NOMO-1 (cell line): ENCODE measurements at regions not wholly inside any gene's neighbourhood (a gene's known extent, or its start where the extent isn't known, plus 50 kb on each side); places are given as distances from the start of the nearest gene placed in this dataset.
"Not testable (repeated sequence)": the region's sequence is repeated elsewhere in the genome, so short reads cannot be mapped to it uniquely, and the experiment has no call there.

ENCODE experiments used
- DNase-seq, 2 experiments: peaks; one replicate each; lab custom pipeline; 2025; ENCODE audit not compliant: unreplicated experiment in 2 of 2; lab: John Stamatoyannopoulos, UW

DNA sequence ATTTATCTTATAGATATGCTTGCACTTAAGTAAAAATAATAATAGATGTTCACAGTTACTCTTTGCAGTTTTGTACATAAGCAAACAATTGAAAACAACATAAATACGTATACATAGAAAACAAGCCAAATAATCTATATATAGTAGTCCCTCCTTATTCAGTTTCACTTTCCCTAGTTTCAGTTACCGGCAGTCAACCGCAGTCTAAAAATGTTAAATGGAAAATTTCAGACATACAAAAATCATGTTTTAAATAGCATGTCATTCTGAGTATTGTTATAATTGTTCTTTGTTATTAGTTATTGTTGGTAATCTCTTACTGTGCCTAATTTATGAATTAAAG, 262.0 kb downstream of the CGGBP1 start:
- DNase-seq = peak in 1 of 2 experiments; percentile 17

DNA sequence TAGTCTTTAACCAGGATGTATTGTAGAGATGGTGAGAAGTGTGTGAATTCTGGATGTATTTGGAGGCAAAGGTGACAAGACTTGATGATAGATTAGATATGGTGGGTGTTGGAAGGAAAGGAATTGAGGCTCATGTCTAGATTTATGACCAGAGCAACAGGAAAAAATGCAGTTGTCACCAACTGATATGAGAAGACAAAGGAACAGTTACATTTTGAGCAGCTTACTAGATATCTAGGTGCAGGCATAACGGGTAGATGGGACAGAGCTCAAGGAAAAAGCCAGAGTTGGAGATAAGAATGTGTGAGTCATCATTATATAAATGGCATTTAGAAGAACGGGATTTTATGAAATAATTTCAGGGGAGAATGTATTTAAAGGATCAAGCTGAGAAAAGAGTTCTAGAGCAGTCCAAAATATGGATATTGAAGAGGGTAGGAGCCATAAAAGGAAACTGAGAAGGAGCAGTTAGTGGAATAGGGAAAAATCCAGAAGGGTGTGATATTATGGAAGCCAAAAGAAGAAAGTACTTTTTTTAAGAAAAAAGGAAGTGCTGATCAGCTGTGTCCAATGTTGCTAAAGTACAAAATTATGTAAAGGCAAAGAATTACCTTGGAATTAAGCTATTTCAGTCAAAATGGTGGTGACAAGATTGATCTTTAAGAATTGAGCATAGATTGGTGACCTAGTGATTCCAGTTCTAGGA, 262.5 kb downstream of the CGGBP1 start:
- peak in 1 of 2 experiments; percentile 24 for DNase-seq

DNA sequence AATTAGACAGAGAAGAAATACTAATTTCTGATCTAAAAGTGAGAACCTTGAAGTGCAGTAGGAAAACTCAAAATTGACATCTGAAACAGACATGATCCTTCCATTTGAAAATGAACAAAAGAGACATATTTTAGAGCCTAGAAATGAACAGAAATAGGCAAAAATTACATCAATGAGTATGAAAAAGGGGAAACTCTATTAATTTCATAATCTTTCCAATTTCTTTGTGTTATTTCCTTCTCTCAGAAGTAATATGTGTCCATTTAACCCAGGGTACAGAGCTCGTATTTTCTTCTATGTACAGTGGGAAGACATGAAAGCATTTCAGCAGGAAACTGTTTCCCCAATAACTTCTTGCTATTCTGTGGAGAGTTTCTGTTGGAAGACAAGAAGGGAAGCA, 263.1 kb downstream of the CGGBP1 start:
- peak in 1 of 2 experiments; percentile 21 for DNase-seq

DNA sequence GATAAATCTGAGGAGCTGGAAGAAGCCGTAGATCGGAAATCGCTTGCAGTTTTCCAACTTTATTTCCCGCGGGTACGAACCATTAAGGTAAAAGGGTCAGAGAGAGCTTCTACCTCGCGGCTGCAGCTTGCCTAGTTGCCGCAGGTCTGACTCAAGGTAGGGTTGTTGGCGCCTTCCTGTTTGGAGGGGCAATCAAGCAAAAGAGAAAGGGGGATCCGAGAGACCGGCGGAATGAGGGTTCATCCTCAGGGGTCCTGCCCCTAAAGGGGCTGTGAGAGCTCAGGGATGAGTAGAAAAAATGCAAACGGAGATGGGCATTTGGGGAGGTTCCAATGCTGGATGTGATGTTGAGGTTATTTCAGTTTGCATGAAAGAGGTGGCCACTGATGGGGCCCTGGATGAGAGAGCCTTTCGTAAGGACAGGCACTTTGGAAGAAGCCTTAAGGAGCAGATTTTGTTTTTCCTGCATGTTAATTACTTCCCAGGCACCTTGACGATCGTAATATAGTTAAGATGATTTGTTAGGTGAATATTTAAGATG, 265.4 kb downstream of the CGGBP1 start:
- no peak for DNase-seq

DNA sequence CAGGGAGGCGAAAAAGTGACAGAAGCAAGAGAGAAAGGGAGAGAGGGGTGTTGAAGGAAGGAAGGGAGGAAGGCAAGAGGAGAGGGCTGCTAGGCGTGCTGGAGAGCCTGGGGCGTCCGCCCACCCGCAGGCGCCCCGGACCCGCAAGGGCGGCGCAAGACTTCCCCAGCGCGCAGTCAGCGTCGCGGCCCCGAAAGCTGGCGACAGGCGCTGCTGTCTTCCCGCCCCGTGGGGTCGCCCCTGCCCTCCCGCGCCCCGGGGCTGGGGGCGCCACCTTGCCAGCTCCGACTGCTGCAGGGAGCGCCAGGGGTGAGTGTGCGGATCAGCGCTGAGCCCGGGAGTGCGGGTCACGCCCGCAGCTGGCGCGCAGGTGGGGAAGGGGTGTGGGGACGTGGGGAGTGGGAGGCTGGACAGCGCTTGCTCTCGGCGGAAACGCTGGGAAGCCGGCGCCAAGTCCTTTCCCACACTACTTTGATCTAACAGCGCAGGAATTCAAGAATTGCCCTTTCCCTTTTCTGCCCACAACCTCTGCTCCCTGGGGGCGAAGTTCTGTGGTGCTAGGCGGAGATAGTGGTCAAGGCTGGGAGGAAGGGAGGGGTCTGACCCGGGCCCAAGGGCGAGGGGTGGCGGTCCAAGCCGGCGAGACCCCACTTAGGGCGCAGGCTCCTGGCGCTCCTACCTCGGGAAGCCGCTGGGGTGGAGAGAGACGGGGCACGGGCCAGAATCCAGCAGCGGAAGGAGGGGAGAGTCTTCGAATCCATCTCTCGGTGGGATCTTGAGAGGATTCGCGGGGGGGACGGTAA, 266.1 kb downstream of the CGGBP1 start, which contains the start of gene HTR1F:
HTR1F (plus strand) TSS at position 173 of the 803 bp plus-strand sequence.
- DNase-seq = peak; percentile 31 to 34

DNA sequence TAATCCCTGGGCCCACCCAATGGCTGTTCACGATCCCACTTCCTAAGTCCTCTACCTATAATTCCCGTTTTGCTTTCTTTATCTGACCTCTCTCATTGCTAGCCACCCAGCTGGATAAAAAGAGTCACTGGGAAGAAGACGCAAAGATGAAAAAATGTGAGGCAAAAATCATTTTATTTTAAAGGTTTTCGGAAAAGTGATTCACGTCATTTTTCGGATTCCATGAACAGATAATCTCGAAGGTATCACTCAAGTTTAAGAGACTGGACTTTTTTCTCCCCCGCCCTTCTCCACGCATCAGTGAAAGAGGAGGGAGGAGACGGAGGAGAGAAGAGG, 266.6 kb downstream of the CGGBP1 start:
- DNase-seq = no peak

DNA sequence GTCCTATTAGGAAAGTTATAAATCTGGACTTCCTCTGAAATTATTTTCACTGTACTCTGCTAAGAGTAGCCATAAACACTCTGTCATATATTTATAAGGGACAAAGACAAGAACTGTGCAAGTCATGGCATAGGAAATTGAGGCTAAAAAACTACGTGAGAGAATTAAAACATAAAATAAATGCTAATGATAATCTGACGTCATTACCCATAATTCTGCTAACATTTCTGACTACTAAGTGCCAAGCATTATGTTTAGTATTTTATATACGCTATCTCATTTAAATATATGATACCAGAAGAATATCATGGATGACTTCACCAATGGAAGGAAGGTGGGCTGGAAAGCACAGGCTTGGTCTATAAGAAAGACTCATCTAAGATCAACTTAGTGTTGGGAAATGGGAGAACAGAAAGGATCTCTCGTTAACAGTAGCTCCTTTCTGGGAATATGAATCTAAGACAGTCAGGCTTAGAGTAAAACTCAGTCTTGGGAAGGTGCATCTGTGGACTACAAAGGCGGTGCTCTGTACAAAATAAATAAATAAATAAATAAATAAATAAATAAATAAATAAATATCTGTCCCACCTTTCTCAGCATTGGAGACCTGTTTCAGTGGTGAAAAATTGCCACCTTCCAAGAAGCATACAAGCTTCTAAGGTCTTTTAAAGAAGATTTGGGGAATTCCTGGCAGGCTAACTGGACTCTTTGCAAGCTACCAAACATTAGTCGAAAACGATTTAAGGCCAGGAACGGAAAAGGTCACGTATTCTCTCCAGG, 267.4 kb downstream of the CGGBP1 start:
- no peak for DNase-seq

DNA sequence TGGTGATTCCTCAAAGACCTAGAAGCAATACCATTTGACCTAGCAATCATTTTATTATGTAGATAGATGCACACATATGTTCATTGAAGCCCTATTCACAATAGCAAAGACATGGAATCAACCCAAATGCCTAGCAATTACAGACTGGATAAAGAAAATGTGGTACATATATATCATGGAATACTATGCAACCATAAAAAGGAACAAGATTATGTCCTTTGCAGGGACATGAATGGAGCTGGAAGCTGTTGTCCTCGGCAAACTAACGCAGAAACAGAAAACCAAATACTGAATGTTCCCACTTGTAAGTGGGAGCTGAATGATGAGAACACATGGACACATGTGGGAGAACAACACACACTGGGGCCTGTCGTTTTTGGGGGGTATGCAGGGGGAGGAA, 269.8 kb downstream of the CGGBP1 start:
- not testable (repeated sequence) for DNase-seq

DNA sequence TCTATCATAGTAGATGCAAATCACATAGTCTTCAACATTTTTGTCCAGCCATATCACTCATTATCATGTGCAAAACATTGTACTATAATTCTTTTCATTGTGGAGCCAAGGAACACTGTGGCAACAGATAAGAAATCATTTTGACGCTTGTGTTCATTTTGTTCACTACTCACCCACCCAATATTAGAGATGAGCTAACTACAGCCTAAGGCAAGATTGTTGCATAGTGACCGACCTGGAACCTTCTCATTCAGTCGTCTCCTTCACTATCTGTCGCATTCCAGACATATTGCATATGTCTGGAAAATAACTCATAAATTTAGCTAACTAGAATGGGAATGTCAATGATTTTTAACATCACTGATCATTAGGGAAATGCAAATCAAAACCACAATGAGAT, 270.3 kb downstream of the CGGBP1 start:
- no peak for DNase-seq

DNA sequence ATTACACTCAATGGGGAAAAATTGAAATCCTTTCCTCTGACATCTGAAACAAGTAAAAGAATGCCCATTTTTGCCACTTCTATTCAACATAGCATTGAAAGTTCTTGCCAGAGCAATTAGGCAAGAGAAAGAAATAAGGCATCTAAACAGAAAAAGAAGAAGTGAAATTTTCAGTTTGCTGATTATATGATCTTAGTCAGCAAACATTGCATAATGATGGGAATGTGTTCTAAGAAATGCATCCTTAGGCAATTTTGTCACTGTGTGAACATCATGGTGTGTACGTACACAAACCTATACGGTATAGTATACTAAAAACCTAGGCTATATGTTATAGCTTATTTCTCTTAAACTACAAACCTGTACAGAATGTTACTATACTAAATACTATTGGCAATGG, 278.0 kb downstream of the CGGBP1 start:
- peak; percentile 66 to 94 for DNase-seq

DNA sequence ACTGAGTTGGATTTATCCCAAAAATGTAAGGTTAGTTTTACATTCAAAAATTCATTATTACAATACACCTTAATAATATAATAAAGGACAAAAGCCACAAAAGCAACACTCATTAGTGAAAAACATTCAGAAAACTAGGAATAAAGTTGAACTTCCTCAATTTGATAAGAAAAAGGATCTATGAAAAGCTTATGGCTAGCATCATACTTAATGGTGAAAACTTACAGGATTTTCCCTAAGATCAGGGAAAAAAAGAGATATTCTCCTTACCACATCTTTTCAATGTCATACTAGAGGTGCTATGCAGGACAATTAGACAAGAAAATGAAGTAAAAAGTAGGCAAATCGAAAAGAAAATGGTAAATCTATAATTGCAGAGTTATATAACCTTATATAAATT, 279.9 kb downstream of the CGGBP1 start:
- no peak for DNase-seq

DNA sequence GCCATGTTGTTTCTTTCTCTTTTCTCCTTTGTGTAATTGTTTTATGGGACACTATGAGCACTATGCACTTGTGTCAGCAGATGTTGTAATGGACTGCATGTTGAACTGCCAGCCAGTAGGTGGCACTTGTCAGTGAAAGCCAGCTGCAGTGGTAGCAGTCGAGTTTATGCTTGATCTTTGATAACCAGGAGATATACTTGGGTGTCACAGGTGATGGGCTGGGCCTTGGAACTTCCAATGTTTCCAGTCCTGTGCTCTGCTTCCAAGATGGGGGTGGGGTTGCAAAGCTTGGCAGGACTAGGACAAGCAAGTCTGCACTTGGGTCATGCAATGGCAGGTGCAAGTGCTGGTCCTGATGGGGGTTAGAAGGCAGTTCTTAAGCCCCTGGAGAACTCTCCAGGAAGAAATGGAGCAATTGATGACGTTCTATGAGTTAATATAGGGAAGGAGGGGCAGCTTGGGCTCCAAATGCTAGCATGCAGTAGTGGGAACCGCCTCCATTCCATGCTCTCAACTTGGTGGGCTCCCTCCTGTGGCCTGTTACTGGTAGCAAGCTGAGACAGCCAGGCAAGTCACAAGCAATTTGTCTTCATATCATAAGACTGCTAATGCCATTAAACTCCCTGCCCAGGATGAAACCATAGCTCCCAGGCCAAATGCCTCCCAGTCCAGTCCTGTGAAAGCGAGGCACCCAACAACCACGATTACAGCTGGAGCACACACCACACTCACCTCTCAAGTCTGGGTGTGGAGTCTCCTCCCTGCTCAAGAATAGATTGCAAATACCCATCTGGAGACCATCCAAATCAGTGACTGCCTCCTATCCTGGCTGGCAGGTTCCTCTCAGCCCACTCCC, 287.2 kb downstream of the CGGBP1 start:
- peak; percentile 6 to 52 for DNase-seq

DNA sequence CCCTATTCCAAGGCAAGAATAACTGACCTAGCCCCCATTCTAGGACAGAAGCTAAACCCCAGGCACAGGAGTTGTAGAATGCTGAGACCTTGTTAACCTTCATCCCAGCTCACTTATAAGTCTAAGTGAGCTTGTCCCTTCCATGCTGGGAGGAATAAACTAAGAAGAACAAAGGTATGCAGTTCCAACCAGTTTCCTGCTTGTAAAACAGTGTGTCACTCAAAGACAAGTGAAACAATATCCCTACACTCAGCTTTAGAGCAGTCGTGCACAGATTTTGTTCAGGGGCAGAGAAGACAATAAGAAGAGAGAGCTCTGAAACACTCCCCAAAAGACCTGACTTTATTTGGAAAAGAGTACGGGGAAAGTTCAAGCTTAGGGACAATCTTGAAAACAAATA, 292.1 kb downstream of the CGGBP1 start:
- no peak for DNase-seq

DNA sequence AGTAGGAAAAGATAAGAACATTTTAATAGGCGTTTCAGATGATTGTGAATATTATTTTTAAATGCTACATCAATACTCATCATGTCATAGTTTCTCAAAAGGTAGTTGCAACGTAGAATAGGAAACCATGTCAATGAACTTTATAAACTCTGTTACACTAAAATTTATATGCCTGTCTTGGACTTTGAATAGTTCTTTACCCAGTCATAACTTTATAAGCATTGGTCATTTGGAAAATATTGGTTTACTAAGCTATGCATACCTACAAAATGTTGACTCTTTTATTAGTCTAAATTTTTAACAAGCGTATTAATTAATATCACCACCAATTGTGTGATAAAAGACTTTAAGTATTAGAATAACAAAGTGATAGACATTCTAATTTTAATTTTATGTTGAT, 293.5 kb downstream of the CGGBP1 start:
- no peak for DNase-seq

DNA sequence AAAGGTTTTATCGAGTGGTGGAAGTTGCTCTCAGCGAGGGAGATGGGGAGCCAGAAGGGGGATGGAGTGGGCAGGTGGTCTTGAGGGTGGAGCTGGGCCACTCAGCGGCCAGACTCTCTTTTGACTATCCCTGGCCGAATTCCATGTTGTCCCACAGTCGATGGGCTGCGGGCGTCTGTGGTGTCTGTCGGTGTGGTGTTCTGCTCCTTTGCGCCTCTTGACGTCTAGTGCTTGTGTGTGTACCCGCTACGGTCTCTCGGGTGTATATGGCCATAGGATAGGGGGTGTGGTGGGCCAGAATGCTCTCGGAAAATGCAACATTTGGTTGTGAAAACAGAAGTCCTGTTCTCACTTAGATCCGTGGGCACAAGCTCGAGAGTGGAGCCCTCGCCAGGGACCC, 297.0 kb downstream of the CGGBP1 start:
- DNase-seq = no peak

DNA sequence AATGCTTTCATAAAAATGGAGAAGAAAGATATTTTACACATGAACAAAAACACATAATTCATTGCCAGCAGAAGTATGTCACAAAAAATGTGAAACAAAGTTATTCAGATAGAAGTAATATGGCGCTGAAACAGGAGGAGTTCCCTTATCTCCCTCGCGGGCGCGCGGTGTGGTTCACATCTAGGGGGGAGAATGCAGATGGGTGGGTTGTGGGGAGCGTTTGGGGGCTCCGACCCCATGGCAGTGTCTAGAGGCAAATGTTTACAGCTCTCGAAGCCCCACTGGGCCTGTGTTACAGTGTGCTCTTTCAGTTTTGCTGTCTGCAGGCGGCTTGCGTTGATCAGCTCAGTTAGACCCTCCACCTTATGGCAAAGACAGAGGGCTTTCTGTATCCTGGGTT, 297.5 kb downstream of the CGGBP1 start:
- no peak for DNase-seq

DNA sequence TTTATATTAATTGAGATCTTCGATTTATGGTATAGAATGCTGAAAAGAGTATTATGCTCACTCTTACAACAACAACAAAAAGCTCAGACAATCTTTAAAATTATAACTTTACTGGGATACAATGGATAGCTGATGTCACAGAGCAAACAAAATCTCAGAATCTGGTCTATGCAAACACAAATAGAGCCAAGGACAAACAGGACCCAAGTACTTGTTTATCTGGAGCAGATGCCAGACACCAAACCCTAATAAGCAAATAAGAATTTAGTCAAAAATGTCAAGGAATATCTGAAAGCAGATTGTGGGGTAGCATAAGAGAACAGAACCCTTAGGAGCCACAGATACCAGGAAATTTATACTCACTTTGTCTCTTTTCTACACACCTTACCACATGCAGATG, 302.2 kb downstream of the CGGBP1 start:
- DNase-seq = no peak

DNA sequence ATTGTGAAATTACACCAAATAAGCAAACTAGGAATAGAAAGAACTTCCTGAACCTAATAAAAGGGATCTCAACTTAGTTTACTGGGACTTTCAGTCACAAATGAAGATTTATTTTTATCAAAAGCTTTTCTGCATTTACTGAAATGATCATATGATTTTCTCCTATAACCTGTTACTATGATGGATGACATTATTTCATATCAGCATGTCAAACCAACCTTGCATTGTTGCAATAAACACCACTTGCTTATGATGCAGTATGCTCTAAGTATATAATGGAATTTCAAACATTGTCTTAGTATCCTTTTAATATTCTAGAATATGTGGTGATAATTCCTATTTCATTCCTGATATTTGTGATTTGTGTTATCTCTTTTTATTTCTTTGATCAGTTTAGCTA, 303.0 kb downstream of the CGGBP1 start:
- no peak for DNase-seq

DNA sequence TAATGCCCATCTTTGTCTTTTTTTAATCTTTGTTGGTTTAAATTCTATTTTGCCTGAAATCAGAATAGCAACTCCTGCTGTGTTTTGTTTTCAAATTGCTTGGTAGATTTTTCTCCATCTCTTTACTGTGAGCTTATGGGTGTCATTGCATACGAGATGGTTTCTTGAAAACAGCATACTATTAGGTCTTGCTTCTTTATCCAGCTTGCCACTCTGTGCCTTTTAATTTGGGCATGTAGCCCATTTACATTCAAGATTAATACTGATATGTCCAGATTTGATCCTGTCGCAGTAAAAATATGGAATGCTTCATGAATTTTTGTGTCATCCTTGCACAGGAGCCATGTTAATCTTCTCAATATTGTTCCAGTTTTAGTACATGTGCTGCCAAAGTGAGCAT, 316.6 kb downstream of the CGGBP1 start:
- no peak for DNase-seq

DNA sequence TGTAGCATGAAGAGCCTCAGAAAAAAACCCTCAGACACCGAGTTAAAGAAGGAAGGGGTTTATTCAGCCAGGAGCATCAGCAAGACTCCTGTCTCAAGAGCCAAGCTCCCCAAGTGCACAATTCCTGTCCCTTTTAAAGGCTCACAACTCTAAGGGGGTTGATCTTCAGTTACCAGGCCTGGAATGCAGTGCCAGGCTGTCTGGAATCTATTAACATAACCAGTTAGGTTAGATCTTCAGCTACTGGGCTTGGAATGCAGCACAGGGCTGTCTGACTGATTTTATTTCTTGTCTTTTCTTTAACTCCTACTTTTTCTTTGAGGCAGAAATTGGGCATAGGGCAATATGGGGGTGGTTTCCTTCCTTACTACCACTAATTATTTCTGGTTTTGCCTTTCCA, 317.9 kb downstream of the CGGBP1 start:
- DNase-seq = not testable (repeated sequence)
